ENCODE measurements at regions not wholly inside any gene's neighbourhood (a gene's known extent, or its start where the extent isn't known, plus 50 kb on each side); places are given as distances from the start of the nearest gene placed in this dataset.

DNA sequence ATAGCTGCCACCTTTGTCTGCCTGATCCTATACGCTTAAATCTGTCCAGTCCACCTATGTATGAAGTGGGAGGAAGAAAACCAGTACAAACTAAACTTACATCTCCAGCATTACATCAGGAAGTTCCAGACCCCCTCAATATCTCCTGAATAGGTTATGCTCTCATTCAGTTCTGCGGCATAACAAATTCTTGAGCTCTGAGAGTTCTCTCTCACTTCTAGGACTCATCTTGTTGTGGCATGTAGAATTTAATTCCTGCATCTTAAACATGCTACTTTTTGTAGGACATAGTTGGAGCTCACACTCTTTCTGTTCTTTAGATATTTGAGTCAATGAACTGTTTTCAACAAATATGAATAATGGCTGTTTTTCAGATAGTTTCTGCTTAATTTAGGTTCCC lies 662.5 kb downstream of the CDH11 start:
- no peak for DNase-seq (ENCODE audit: low read depth)
- TF ChIP-seq CTCF (conservative IDR thresholded peaks at IDR 0.05; ENCODE audit: control insufficient read depth, insufficient read depth, low read depth, low read length) = no peak
- no peak overlapping the region for H3K4me3 ChIP-seq (ENCODE audit: control insufficient read depth, low read depth, low read length)

- peak; percentile 41 for TF ChIP-seq CTCF (conservative IDR thresholded peaks at IDR 0.05; ENCODE audit: control insufficient read depth, insufficient read depth, low read depth, low read length)
- no peak overlapping the region for H3K4me3 ChIP-seq (ENCODE audit: control insufficient read depth, low read depth, low read length)
- DNase-seq (ENCODE audit: low read depth) = peak; percentile 54
Measured at GRCh38 chr16:64455275-64455674, 666.6 kb downstream of the CDH11 start.

- no peak for DNase-seq (ENCODE audit: low read depth)
- TF ChIP-seq CTCF (conservative IDR thresholded peaks at IDR 0.05; ENCODE audit: control insufficient read depth, insufficient read depth, low read depth, low read length) = no peak
- no peak overlapping the region for H3K4me3 ChIP-seq (ENCODE audit: control insufficient read depth, low read depth, low read length)
Measured at GRCh38 chr16:64453646-64454045, 668.2 kb downstream of the CDH11 start.

- H3K4me3 ChIP-seq (ENCODE audit: control insufficient read depth, low read depth, low read length) = no peak overlapping the region
- no peak for TF ChIP-seq CTCF (conservative IDR thresholded peaks at IDR 0.05; ENCODE audit: control insufficient read depth, insufficient read depth, low read depth, low read length)
- no peak for DNase-seq (ENCODE audit: low read depth)
Measured at GRCh38 chr16:64452446-64452845, 669.4 kb downstream of the CDH11 start.

GRCh38 chr16:64450177-64450576 lies 671.7 kb downstream of the CDH11 start:
- TF ChIP-seq CTCF (conservative IDR thresholded peaks at IDR 0.05; ENCODE audit: control insufficient read depth, insufficient read depth, low read depth, low read length) = no peak
- H3K4me3 ChIP-seq (ENCODE audit: control insufficient read depth, low read depth, low read length) = no peak overlapping the region
- peak; percentile 84 for DNase-seq (ENCODE audit: low read depth)

- H3K4me3 ChIP-seq (ENCODE audit: control insufficient read depth, low read depth, low read length) = no peak overlapping the region
- no peak for TF ChIP-seq CTCF (conservative IDR thresholded peaks at IDR 0.05; ENCODE audit: control insufficient read depth, insufficient read depth, low read depth, low read length)
- no peak for DNase-seq (ENCODE audit: low read depth)
Measured at GRCh38 chr16:64449506-64449905, 672.4 kb downstream of the CDH11 start.

DNA sequence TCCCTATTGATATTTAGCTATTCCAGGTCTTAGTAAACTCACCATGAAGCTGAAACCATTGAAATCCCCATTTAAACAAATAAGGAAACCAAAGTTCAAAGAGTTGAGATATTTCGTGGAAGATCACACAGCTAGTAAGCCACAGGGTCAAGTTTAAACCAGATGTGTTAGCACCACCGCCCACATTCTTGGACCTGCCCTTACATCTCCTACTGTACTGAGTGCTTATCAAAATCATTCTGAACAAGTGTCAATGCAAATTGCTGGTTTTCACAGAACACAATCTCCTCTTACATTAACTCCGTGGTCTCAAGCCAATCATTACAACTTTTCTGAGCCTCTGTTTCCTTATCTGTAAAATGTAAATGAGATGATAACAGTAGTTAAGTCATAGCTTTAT lies 676.2 kb downstream of the CDH11 start:
- no peak overlapping the region for H3K4me3 ChIP-seq (ENCODE audit: control insufficient read depth, low read depth, low read length)
- DNase-seq (ENCODE audit: low read depth) = no peak
- TF ChIP-seq CTCF (conservative IDR thresholded peaks at IDR 0.05; ENCODE audit: control insufficient read depth, insufficient read depth, low read depth, low read length) = no peak
